ENCODE measurements at regions not wholly inside any gene's neighbourhood (a gene's known extent, or its start where the extent isn't known, plus 50 kb on each side); places are given as distances from the start of the nearest gene placed in this dataset.
"Not testable (repeated sequence)": the region's sequence is repeated elsewhere in the genome, so short reads cannot be mapped to it uniquely, and the experiment has no call there.

DNA sequence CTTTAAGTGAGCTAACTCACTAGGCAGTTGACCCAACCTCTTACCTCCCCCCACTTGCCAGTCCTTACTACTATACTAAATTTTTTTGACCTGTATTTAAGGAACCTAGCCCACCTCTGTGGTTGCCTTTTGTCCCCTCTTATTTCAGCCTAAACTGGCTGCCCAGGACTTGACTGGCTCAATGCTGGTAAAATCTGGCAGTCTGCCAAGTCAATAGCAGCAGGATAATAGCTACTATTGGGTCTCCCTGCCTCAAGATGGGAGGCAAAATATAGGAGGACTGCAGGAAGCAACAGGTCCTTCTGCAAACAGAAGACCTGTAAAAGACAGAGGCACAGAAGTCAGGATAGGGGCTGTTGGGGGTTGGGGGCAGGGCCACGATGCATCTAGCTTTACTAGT is 144.2 kb upstream of the POGK start:
- Histone ChIP-seq H3K27ac (ENCODE audit: insufficient read depth, low read depth, low read length) (no peak overlapping the region), H3K4me1 (ENCODE audit: control insufficient read depth, extremely low read depth, insufficient read depth, low read length) (no peaks in the 10 kb centered on the region), H3K4me3 (replicated peaks in 1 of 3; ENCODE audit: insufficient read depth in 1 of 3, low read depth in 1 of 3, low read length in 3 of 3) (no peak overlapping the region), H3K79me2 (ENCODE audit: control insufficient read depth, insufficient read depth, low read length) (no peaks in the 10 kb centered on the region), H3K9ac (replicated peaks; ENCODE audit: extremely low read depth, insufficient read depth, low read length) (no peak overlapping the region), H3K4me2 (ENCODE audit: insufficient read depth, low read length) (no peak overlapping the region), H2AFZ (ENCODE audit: low read depth, low read length) (no peak overlapping the region), H3K36me3 (ENCODE audit: control insufficient read depth in 2 of 2, extremely low read depth in 1 of 2, insufficient read depth in 2 of 2, low read length in 2 of 2) (no peaks in the 10 kb centered on the region), H3K27me3 (ENCODE audit: control insufficient read depth in 2 of 2, insufficient read depth in 2 of 2, low read length in 2 of 2) (no peaks in the 10 kb centered on the region), H3K9me3 (replicated peaks; ENCODE audit: control insufficient read depth, insufficient read depth, low read length) (peaks cover 2% of the 10 kb centered on the region), H4K20me1 (replicated peaks; ENCODE audit: control insufficient read depth, extremely low read depth, insufficient read depth, low read length) (no peaks in the 10 kb centered on the region), H3K9me1 (replicated peaks; ENCODE audit: control insufficient read depth, extremely low read depth, insufficient read depth, low read length) (no peaks in the 10 kb centered on the region)
- FAIRE-seq (no peak), DNase-seq (ENCODE audit: low read depth, low spot score) (no peak)
- no TSS peak for BruUV-seq (replicated peaks)
- dilution Hi-C loops (cut with MboI; ENCODE audit: extremely low pct_ligation_motif_present, low sequenced_read_pairs) (no loop called here), intact Hi-C loops (cut with micrococcal nuclease) (no loop called here)
- ChIA-PET CTCF (no interaction called here), POLR2A (no interaction called here)
- TF ChIP-seq EZH2 (IDR thresholded peaks at IDR 0.05; ENCODE audit: borderline replicate concordance, low read depth, low read length, severe bottlenecking), result no peak
- no peak for TF ChIP-seq POLR2A (IDR thresholded peaks at IDR 0.05; ENCODE audit: low read depth, low read length)
- TF ChIP-seq, protein P1, sequence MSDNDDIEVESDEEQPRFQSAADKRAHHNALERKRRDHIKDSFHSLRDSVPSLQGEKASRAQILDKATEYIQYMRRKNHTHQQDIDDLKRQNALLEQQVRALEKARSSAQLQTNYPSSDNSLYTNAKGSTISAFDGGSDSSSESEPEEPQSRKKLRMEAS (IDR thresholded peaks at IDR 0.05; ENCODE audit: insufficient read depth, insufficient read length), result no peak
- TF ChIP-seq JUN (IDR thresholded peaks at IDR 0.05; ENCODE audit: borderline replicate concordance, insufficient read depth, insufficient read length, low read depth), result no peak
- TF ChIP-seq, protein P2, sequence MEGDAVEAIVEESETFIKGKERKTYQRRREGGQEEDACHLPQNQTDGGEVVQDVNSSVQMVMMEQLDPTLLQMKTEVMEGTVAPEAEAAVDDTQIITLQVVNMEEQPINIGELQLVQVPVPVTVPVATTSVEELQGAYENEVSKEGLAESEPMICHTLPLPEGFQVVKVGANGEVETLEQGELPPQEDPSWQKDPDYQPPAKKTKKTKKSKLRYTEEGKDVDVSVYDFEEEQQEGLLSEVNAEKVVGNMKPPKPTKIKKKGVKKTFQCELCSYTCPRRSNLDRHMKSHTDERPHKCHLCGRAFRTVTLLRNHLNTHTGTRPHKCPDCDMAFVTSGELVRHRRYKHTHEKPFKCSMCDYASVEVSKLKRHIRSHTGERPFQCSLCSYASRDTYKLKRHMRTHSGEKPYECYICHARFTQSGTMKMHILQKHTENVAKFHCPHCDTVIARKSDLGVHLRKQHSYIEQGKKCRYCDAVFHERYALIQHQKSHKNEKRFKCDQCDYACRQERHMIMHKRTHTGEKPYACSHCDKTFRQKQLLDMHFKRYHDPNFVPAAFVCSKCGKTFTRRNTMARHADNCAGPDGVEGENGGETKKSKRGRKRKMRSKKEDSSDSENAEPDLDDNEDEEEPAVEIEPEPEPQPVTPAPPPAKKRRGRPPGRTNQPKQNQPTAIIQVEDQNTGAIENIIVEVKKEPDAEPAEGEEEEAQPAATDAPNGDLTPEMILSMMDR (IDR thresholded peaks at IDR 0.05; ENCODE audit: extremely low read depth in 1 of 2, insufficient read depth in 1 of 2, low read depth in 1 of 2, low read length in 2 of 2), result no peak
- TF ChIP-seq MYC (IDR thresholded peaks at IDR 0.05; ENCODE audit: low read depth, low read length), result no peak
- TF ChIP-seq POLR2AphosphoS5 (IDR thresholded peaks at IDR 0.05; ENCODE audit: insufficient read depth, low read depth, low read length), result no peak
- no peak for TF ChIP-seq FOS (IDR thresholded peaks at IDR 0.05; ENCODE audit: borderline replicate concordance, insufficient read depth, low read length)
- no peak for TF ChIP-seq GATA2 (IDR thresholded peaks at IDR 0.05; ENCODE audit: insufficient read depth, insufficient read length, low read depth, low read length)

DNA sequence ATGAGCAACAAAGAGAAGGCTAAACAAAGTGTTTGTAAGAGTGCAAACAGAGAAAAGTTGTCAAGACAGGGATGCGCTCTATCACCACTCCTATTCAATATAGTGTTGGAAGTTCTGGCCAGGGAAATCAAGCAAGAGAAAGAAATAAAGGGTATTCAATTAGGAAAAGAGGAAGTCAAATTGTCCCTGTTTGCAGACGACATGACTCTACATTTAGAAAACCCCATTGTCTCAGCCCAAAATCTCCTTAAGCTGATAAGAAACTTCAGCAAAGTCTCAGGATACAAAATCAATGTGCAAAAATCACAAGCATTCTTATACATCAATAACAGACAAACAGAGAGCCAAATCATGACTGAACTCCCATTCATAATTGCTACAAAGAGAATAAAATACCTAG is 143.4 kb upstream of the POGK start:
- H3K79me2 ChIP-seq (ENCODE audit: control insufficient read depth, insufficient read depth, low read length); H3K9ac ChIP-seq (replicated peaks; ENCODE audit: extremely low read depth, insufficient read depth, low read length); intact Hi-C loops (cut with micrococcal nuclease); H3K27ac ChIP-seq (ENCODE audit: insufficient read depth, low read depth, low read length); H2AFZ ChIP-seq (ENCODE audit: low read depth, low read length); H3K4me3 ChIP-seq (replicated peaks in 1 of 3; ENCODE audit: insufficient read depth in 1 of 3, low read depth in 1 of 3, low read length in 3 of 3); H3K4me1 ChIP-seq (ENCODE audit: control insufficient read depth, extremely low read depth, insufficient read depth, low read length); H3K4me2 ChIP-seq (ENCODE audit: insufficient read depth, low read length); FAIRE-seq; POLR2A ChIA-PET; H3K9me1 ChIP-seq (replicated peaks; ENCODE audit: control insufficient read depth, extremely low read depth, insufficient read depth, low read length); dilution Hi-C loops (cut with MboI; ENCODE audit: extremely low pct_ligation_motif_present, low sequenced_read_pairs); BruUV-seq (replicated peaks); CTCF ChIA-PET; H3K36me3 ChIP-seq (ENCODE audit: control insufficient read depth in 2 of 2, extremely low read depth in 1 of 2, insufficient read depth in 2 of 2, low read length in 2 of 2); H3K9me3 ChIP-seq (replicated peaks; ENCODE audit: control insufficient read depth, insufficient read depth, low read length); DNase-seq (ENCODE audit: low read depth, low spot score); H4K20me1 ChIP-seq (replicated peaks; ENCODE audit: control insufficient read depth, extremely low read depth, insufficient read depth, low read length); H3K27me3 ChIP-seq (ENCODE audit: control insufficient read depth in 2 of 2, insufficient read depth in 2 of 2, low read length in 2 of 2): not testable (repeated sequence)

All from endothelial cell of umbilical vein (primary cell).